GM23248 (cell line): ENCODE measurements at regions not wholly inside any gene's neighbourhood (a gene's known extent, or its start where the extent isn't known, plus 50 kb on each side); places are given as distances from the start of the nearest gene placed in this dataset.

Source experiments
- EZH2 ChIP-seq: fragments of 200-600 bp; sonication (generic); IDR thresholded peaks from 2 replicates; pipeline ENCODE4 v1.6.1; 2018; ENCODE audit warnings: antibody characterized with exemption, mild to moderate bottlenecking; ENCODE audit not compliant: insufficient read depth, poor library complexity, severe bottlenecking
- EZH2phosphoT487 ChIP-seq: fragments of 200-600 bp; sonication (generic); IDR thresholded peaks from 2 replicates; pipeline ENCODE4 v1.6.1; 2018; ENCODE audit warnings: antibody characterized with exemption, moderate library complexity, mild to moderate bottlenecking, low read depth; ENCODE audit not compliant: insufficient read depth

DNA sequence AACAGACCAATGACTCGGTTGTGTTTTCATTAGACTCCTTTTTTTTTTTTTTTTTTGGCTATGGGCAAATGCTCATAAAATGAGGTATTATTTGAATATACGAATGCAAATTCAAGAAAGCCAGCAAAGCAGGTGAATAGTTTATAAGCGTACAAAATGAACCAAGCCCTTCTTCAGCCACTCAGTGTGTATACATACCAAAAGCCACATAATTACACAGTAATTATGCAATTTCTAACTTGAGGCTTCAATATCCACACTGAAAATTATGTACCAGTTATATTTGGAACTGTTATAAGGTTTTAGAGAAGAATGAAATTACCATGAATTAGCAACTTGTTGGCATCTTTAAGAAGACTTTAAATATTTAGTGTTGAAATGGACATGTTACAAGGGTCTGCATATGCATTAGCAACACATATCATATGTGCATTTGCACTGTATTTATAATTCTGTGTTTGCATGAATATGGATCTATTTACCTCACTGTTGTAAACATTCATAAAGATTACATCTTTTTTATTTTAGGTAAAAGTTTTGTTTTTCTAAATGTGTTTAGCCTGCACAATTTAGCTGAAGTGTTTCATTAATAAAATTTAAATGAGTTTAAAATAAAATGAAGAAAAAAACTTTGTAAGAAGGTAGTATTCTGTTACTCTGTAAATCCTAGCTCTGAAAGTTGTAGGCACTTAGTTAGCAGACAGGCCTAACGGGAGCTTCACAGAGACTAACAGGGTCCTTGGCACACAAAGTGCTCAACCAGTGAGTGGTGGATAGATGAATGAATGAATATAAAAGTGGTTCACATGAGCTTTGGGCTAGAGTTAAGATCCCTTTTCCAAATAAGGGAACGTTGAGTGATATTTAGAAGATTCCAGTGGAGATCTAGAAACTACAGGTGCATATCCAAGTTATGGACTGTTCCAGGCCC is 241.0 kb upstream of the NFIA start:
- TF ChIP-seq EZH2phosphoT487 = no peak
- no peak for TF ChIP-seq EZH2
